ENCODE measurements at regions not wholly inside any gene's neighbourhood (a gene's known extent, or its start where the extent isn't known, plus 50 kb on each side); places are given as distances from the start of the nearest gene placed in this dataset.

DNA sequence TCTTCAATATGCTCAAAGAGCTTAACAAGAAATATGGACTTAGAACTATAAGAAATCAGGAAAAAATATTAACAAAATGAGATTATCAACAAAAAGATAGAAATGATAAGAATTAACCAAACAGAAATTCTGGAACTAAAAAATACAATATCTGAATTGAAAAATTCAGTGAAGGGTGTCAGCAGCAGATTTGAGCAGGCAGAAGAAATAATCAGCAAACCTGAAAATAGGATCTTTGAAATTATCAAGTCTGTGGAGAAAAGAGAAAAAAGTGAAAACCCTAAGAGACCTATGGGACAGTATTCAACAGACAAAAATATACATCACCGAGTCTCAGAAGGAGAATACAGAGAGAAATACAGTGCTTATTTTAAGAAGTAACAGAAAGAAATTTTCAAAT lies 877.8 kb upstream of the AGA start:
- no TSS peak for BruUV-seq (replicated peaks)
- ChIA-PET SMC1A (ENCODE audit: uncharacterized antibody, unreplicated experiment) (no interaction called here), CTCF (no interaction called here), RAD21 (ENCODE audit: unreplicated experiment) (no interaction called here), POLR2A (no interaction called here)
- ATAC-seq = no peak
- Histone ChIP-seq H3K4me1 (ENCODE audit: control insufficient read depth, insufficient read depth, low read length) (no peaks in the 10 kb centered on the region), H3K27me3 (replicated peaks in 1 of 2; ENCODE audit: control insufficient read depth in 2 of 2, insufficient read depth in 2 of 2, low read length in 1 of 2) (no peaks in the 10 kb centered on the region), H3K27ac (ENCODE audit: control insufficient read depth, insufficient read depth) (no peak overlapping the region), H3K4me2 (ENCODE audit: control insufficient read depth, insufficient read depth) (no peak overlapping the region), H3K4me3 (no peak overlapping the region), H3K9me3 (replicated peaks; ENCODE audit: control insufficient read depth, insufficient read depth, low read length) (no peaks in the 10 kb centered on the region), H2AFZ (ENCODE audit: control insufficient read depth, low read depth, low read length) (no peak overlapping the region), H3K9ac (ENCODE audit: control insufficient read depth, insufficient read depth, low read length) (no peak overlapping the region), H4K20me1 (ENCODE audit: control insufficient read depth, insufficient read depth) (no peaks in the 10 kb centered on the region), H3K79me2 (ENCODE audit: control insufficient read depth, insufficient read depth, low read length) (no peaks in the 10 kb centered on the region), H3K36me3 (ENCODE audit: control insufficient read depth in 2 of 2, insufficient read depth in 2 of 2, low read length in 1 of 2) (no peaks in the 10 kb centered on the region)
- in situ Hi-C loops (cut with MboI) = no loop called here
- DNase-seq (ENCODE audit: low read depth, low spot score) = no peak
- WGBS (ENCODE audit: insufficient coverage, insufficient replicate concordance, low lambda C conversion rate, missing lambda C conversion rate) = 0% methylated on average over 1 of the region's 1 CpG
- FAIRE-seq = no peak
- TF ChIP-seq RUNX3 (IDR thresholded peaks at IDR 0.05; ENCODE audit: low read length) (no peak), JUNB (IDR thresholded peaks at IDR 0.05) (no peak), NFIC (IDR thresholded peaks at IDR 0.05; ENCODE audit: low read depth, low read length) (no peak), CHD2 (IDR thresholded peaks at IDR 0.05; ENCODE audit: borderline replicate concordance, low read depth, low read length) (no peak), NR2C1 (IDR thresholded peaks at IDR 0.05) (no peak), RELA (IDR thresholded peaks at IDR 0.05; ENCODE audit: borderline replicate concordance, partially characterized antibody) (no peak), NRF1 (conservative IDR thresholded peaks at IDR 0.05; ENCODE audit: low read depth, low read length) (no peak), JUND (IDR thresholded peaks at IDR 0.05; ENCODE audit: low read depth, low read length) (no peak), HCFC1 (IDR thresholded peaks at IDR 0.05; ENCODE audit: low read length) (no peak), MTA3 (IDR thresholded peaks at IDR 0.05; ENCODE audit: borderline replicate concordance, low read length) (no peak), MXI1 (IDR thresholded peaks at IDR 0.05; ENCODE audit: low read depth, low read length) (no peak), IKZF2 (IDR thresholded peaks at IDR 0.05) (no peak), ZNF217 (IDR thresholded peaks at IDR 0.05) (no peak), BCL11A (IDR thresholded peaks at IDR 0.05; ENCODE audit: low read depth, low read length) (no peak), SMAD1 (IDR thresholded peaks at IDR 0.05; ENCODE audit: low read depth, partially characterized antibody) (no peak), RBBP5 (conservative IDR thresholded peaks at IDR 0.05) (no peak)
- TF ChIP-seq, protein P1, sequence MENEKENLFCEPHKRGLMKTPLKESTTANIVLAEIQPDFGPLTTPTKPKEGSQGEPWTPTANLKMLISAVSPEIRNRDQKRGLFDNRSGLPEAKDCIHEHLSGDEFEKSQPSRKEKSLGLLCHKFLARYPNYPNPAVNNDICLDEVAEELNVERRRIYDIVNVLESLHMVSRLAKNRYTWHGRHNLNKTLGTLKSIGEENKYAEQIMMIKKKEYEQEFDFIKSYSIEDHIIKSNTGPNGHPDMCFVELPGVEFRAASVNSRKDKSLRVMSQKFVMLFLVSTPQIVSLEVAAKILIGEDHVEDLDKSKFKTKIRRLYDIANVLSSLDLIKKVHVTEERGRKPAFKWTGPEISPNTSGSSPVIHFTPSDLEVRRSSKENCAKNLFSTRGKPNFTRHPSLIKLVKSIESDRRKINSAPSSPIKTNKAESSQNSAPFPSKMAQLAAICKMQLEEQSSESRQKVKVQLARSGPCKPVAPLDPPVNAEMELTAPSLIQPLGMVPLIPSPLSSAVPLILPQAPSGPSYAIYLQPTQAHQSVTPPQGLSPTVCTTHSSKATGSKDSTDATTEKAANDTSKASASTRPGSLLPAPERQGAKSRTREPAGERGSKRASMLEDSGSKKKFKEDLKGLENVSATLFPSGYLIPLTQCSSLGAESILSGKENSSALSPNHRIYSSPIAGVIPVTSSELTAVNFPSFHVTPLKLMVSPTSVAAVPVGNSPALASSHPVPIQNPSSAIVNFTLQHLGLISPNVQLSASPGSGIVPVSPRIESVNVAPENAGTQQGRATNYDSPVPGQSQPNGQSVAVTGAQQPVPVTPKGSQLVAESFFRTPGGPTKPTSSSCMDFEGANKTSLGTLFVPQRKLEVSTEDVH (IDR thresholded peaks at IDR 0.05; ENCODE audit: low read depth, partially characterized antibody) = no peak
- TF ChIP-seq, protein P2, sequence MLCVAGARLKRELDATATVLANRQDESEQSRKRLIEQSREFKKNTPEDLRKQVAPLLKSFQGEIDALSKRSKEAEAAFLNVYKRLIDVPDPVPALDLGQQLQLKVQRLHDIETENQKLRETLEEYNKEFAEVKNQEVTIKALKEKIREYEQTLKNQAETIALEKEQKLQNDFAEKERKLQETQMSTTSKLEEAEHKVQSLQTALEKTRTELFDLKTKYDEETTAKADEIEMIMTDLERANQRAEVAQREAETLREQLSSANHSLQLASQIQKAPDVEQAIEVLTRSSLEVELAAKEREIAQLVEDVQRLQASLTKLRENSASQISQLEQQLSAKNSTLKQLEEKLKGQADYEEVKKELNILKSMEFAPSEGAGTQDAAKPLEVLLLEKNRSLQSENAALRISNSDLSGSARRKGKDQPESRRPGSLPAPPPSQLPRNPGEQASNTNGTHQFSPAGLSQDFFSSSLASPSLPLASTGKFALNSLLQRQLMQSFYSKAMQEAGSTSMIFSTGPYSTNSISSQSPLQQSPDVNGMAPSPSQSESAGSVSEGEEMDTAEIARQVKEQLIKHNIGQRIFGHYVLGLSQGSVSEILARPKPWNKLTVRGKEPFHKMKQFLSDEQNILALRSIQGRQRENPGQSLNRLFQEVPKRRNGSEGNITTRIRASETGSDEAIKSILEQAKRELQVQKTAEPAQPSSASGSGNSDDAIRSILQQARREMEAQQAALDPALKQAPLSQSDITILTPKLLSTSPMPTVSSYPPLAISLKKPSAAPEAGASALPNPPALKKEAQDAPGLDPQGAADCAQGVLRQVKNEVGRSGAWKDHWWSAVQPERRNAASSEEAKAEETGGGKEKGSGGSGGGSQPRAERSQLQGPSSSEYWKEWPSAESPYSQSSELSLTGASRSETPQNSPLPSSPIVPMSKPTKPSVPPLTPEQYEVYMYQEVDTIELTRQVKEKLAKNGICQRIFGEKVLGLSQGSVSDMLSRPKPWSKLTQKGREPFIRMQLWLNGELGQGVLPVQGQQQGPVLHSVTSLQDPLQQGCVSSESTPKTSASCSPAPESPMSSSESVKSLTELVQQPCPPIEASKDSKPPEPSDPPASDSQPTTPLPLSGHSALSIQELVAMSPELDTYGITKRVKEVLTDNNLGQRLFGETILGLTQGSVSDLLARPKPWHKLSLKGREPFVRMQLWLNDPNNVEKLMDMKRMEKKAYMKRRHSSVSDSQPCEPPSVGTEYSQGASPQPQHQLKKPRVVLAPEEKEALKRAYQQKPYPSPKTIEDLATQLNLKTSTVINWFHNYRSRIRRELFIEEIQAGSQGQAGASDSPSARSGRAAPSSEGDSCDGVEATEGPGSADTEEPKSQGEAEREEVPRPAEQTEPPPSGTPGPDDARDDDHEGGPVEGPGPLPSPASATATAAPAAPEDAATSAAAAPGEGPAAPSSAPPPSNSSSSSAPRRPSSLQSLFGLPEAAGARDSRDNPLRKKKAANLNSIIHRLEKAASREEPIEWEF (IDR thresholded peaks at IDR 0.05; ENCODE audit: insufficient replicate concordance, low read depth, low read length) = no peak
- TF ChIP-seq, protein P3, sequence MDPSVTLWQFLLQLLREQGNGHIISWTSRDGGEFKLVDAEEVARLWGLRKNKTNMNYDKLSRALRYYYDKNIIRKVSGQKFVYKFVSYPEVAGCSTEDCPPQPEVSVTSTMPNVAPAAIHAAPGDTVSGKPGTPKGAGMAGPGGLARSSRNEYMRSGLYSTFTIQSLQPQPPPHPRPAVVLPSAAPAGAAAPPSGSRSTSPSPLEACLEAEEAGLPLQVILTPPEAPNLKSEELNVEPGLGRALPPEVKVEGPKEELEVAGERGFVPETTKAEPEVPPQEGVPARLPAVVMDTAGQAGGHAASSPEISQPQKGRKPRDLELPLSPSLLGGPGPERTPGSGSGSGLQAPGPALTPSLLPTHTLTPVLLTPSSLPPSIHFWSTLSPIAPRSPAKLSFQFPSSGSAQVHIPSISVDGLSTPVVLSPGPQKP (IDR thresholded peaks at IDR 0.05; ENCODE audit: low read depth, low read length) = no peak
- intact Hi-C loops (cut with micrococcal nuclease; ENCODE audit: unreplicated experiment) = no loop called here

Data from GM12878 (cell line).